Uterus (tissue), 3 donors: ENCODE measurements at regions not wholly inside any gene's neighbourhood (a gene's known extent, or its start where the extent isn't known, plus 50 kb on each side); places are given as distances from the start of the nearest gene placed in this dataset.

Source experiments
- DNase-seq, 2 donors: peaks; one replicate each; pipeline ENCODE4 v3.0.0-alpha.2; 2019 to 2020
- H3K27ac ChIP-seq, 2 donors: fragments of 200-600 bp; sonication (generic); 1 replicate in 1 of 2; 2 replicates in 1 of 2; pipeline ENCODE4 v1.5.1; 2016 to 2018
- H3K27me3 ChIP-seq, 2 donors: fragments of 200-600 bp; sonication (generic); one replicate each; pipeline ENCODE4 v1.5.1; 2018 to 2019; ENCODE audit warnings: control low read depth in 1 of 2
- H3K36me3 ChIP-seq, 2 donors: fragments of 200-600 bp; sonication (generic); one replicate each; pipeline ENCODE4 v1.5.1; 2019; ENCODE audit warnings: control low read depth in 1 of 2
- H3K4me1 ChIP-seq, 2 donors: fragments of 200-600 bp; sonication (generic); one replicate each; pipeline ENCODE4 v1.5.1; 2018 to 2019; ENCODE audit warnings: control low read depth in 1 of 2
- H3K4me3 ChIP-seq, 2 donors: fragments of 200-600 bp; sonication (generic); 1 replicate in 1 of 2; 2 replicates in 1 of 2; pipeline ENCODE4 v1.5.1; 2018 to 2019; ENCODE audit warnings: mild to moderate bottlenecking in 1 of 2
- H3K9me3 ChIP-seq, 2 donors: fragments of 200-600 bp; sonication (generic); one replicate each; pipeline ENCODE4 v1.5.1; 2019; ENCODE audit warnings: control low read depth in 1 of 2
- POLR2A ChIP-seq, 2 donors: fragments of 450-650 bp; IDR thresholded peaks; one replicate each; pipeline ENCODE4 v1.6.1; 2016; ENCODE audit warnings: antibody characterized with exemption in 2 of 2, mild to moderate bottlenecking in 1 of 2, moderate library complexity in 1 of 2
- intact Hi-C: fragments of 100-400 bp; cut with DNase I; formaldehyde crosslinking; loops from one replicate; pipeline ENCODE4 v1.15.1; 2023; ENCODE audit warnings: low total_unique reads
- TF ChIP-seq, protein P1 (sequence below), 4 experiments: fragments of 200-600 bp in 2 of 4; fragments of 450-650 bp in 2 of 4; sonication (generic) in 2 of 4; IDR thresholded peaks; one replicate each; pipeline ENCODE4 v1.5.1; 2016 to 2019; ENCODE audit warnings: antibody characterized with exemption in 4 of 4, mild to moderate bottlenecking in 2 of 4, moderate library complexity in 1 of 4
- donor health status: DM: yes; HTN: yes; CAD: no.

DNA sequence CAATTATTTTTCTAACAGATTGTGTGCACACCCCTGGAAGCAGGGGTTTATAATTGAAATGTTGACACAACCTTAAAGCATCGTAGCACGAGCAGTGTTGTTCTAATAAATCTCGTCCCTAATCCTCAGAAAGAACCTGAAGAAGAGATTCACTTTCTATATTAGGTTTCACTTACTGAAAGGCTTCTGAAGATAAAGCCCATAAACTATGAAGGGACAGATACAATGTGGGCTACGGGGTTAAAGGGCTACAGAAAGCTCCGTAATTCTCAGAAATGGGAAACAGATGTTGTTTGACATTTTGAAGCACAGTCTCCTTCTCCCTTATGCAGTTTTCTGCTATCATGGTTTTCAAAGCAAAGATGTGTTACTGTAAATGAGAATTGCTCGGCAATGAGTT, 479.6 kb downstream of the GATA3 start:
- TF ChIP-seq, protein P1, sequence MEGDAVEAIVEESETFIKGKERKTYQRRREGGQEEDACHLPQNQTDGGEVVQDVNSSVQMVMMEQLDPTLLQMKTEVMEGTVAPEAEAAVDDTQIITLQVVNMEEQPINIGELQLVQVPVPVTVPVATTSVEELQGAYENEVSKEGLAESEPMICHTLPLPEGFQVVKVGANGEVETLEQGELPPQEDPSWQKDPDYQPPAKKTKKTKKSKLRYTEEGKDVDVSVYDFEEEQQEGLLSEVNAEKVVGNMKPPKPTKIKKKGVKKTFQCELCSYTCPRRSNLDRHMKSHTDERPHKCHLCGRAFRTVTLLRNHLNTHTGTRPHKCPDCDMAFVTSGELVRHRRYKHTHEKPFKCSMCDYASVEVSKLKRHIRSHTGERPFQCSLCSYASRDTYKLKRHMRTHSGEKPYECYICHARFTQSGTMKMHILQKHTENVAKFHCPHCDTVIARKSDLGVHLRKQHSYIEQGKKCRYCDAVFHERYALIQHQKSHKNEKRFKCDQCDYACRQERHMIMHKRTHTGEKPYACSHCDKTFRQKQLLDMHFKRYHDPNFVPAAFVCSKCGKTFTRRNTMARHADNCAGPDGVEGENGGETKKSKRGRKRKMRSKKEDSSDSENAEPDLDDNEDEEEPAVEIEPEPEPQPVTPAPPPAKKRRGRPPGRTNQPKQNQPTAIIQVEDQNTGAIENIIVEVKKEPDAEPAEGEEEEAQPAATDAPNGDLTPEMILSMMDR (IDR thresholded peaks at IDR 0.05), result no peak
- no peak for TF ChIP-seq POLR2A (IDR thresholded peaks at IDR 0.05)
- no peak overlapping the region for H3K27ac ChIP-seq
- no peaks in the 10 kb centered on the region for H3K36me3 ChIP-seq
- no peaks in the 10 kb centered on the region for H3K4me1 ChIP-seq
- intact Hi-C loops, result no loop called here
- no peaks in the 10 kb centered on the region for H3K9me3 ChIP-seq
- no peaks in the 10 kb centered on the region for H3K27me3 ChIP-seq
- no peak overlapping the region for H3K4me3 ChIP-seq
- no peak for DNase-seq

DNA sequence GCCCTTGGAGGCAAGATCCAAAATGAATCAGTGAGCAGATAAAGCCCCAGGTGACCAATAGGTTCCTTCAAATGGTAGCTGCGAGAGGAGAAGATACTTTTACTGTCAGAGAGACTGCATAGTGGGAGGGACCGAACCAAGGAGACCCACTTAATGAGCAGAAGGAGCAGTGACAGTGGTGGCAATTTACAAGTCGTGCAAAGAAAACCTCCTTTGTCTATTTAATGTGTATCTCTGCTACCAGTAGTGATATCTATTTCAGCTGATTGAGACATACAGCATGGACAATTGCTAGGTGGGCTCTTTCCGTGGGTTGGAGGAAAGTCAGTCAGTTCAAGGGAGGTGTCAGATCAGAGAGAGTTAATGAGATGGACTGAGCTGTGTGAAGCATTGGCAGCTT, 480.4 kb downstream of the GATA3 start:
- DNase-seq, result no peak
- H3K4me3 ChIP-seq, result no peak overlapping the region
- no peaks in the 10 kb centered on the region for H3K4me1 ChIP-seq
- no peaks in the 10 kb centered on the region for H3K36me3 ChIP-seq
- H3K9me3 ChIP-seq, result no peaks in the 10 kb centered on the region
- intact Hi-C loops, result no loop called here
- no peaks in the 10 kb centered on the region for H3K27me3 ChIP-seq
- H3K27ac ChIP-seq, result no peak overlapping the region
- TF ChIP-seq POLR2A (IDR thresholded peaks at IDR 0.05), result no peak
- TF ChIP-seq, protein P1 (IDR thresholded peaks at IDR 0.05), result no peak

DNA sequence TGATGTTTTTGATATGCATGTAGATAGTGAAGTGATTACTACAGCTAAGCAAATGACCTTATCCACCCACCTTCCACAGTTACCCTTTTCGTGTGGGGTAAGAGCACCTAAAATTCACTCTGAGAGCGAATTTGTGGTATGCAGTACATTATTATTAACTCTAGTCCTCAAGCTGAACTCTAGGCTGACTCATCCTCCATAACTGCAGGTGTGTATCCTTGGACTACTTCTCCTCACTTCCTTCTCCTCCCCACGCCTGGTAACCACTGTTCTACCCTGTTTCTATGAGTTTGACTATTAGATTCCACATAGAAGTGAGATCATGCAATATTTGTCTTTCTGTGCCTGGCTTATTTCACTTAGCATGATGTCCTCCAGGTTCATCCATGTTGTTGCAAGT, 484.6 kb downstream of the GATA3 start:
- intact Hi-C loops, result no loop called here
- no peak overlapping the region for H3K4me3 ChIP-seq
- no peaks in the 10 kb centered on the region for H3K9me3 ChIP-seq

DNA sequence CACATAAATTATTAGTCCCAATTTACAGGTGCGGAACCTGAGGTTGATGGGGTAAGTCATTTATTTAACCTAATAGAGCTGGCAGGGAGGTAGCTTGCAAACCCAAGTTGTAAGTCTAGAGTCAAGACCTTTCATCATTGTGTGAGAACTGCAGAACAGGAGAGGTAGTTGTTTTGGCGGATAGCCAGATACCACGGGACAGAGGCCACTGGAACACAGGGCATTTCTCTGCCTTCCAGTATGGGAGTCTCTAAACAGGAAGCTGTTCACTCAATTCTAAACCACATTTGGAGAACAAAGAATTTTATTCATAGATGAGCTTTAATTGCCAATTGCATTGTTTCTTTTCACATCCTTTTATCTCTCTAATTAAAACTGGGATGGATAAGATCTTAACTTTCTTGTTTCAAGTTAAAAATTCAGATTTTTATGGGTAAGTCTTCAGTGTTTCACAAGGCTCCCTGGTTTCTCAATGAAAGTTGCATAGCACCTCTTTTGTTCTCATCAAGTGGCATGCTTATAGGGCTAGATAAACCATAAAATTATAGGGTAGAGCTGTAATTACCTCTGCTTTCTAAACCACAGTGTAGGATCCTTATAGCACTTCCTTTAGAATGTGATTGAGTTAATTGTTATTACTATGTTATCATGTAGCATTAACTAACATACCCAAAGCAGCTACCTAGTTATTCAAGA, 489.0 kb downstream of the GATA3 start:
- intact Hi-C loops, result no loop called here
- H3K27me3 ChIP-seq, result no peaks in the 10 kb centered on the region
- no peak for DNase-seq
- no peaks in the 10 kb centered on the region for H3K9me3 ChIP-seq
- no peak overlapping the region for H3K4me3 ChIP-seq
- no peak overlapping the region for H3K27ac ChIP-seq
- H3K36me3 ChIP-seq, result no peaks in the 10 kb centered on the region
- no peak for TF ChIP-seq POLR2A (IDR thresholded peaks at IDR 0.05)
- TF ChIP-seq, protein P1 (IDR thresholded peaks at IDR 0.05), result no peak
- no peaks in the 10 kb centered on the region for H3K4me1 ChIP-seq

More for the DNA sequence above, 484.6 kb downstream of the GATA3 start:
- DNase-seq, result no peak
- Histone ChIP-seq H3K4me1 (no peaks in the 10 kb centered on the region), H3K27me3 (no peaks in the 10 kb centered on the region), H3K36me3 (no peaks in the 10 kb centered on the region), H3K27ac (no peak overlapping the region)
- TF ChIP-seq, protein P1 (IDR thresholded peaks at IDR 0.05), result no peak
- TF ChIP-seq POLR2A (IDR thresholded peaks at IDR 0.05), result no peak

DNA sequence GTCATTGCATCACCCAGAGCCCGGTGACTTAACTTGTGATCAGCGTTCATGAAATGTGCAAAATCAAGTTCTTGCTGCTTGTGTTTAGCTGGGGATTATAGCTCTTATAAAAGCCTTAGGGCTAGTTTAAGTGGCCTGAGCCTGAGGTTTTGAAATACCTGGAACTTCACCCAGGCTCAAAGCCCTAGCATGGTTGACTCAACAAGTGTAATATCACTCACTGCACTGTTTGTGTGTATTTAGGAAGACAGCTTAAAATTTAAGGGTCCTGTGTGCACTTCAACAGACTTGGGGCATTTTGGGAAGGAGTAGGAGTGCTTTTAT, 489.5 kb downstream of the GATA3 start:
- Histone ChIP-seq H3K27ac (no peak overlapping the region), H3K4me3 (no peak overlapping the region), H3K27me3 (no peaks in the 10 kb centered on the region), H3K36me3 (no peaks in the 10 kb centered on the region), H3K9me3 (no peaks in the 10 kb centered on the region), H3K4me1 (no peaks in the 10 kb centered on the region)
- no peak for TF ChIP-seq POLR2A (IDR thresholded peaks at IDR 0.05)
- TF ChIP-seq, protein P1 (IDR thresholded peaks at IDR 0.05), result no peak
- intact Hi-C loops, result no loop called here
- DNase-seq, result no peak
